SK-N-SH (cell line): ENCODE measurements at regions not wholly inside any gene's neighbourhood (a gene's known extent, or its start where the extent isn't known, plus 50 kb on each side); places are given as distances from the start of the nearest gene placed in this dataset.
A peak's percentile ranks its signal among the peaks of the same experiment; 100 is the strongest.

Experiments used
- CTCF ChIA-PET: fragments of 300-600, 350-600 bp; formaldehyde crosslinking; extraction: SDS; loops from one replicate; lab custom pipeline; 2021; lab: Yijun Ruan, JAX
- POLR2A ChIA-PET: fragments of 350-600 bp; sonication (Branson Sonifier 250); formaldehyde crosslinking; extraction: SDS; loops from one replicate; lab custom pipeline; 2020; ENCODE audit warnings: antibody characterized with exemption, inconsistent platforms; lab: Yijun Ruan, JAX
- DNase-seq: peaks from one replicate; pipeline ENCODE4 v3.0.0; 2012
- H2AFZ ChIP-seq: fragments of 200-600 bp; sonication (generic); 2 replicates; pipeline ENCODE4 v1.8.1; 2016; ENCODE audit warnings: antibody characterized with exemption, mild to moderate bottlenecking, low read depth
- H3F3A ChIP-seq: fragments of 200-600 bp; sonication (generic); replicated peaks from 2 replicates; pipeline ENCODE3; 2016; ENCODE audit warnings: antibody characterized with exemption, mild to moderate bottlenecking; ENCODE audit not compliant: insufficient read depth
- H3K27ac ChIP-seq, 2 experiments: fragments of 200-500 bp in 1 of 2; fragments of 200-600 bp in 1 of 2; sonication (Bioruptor generic) in 1 of 2; sonication (generic), shearing (Covaris generic) in 1 of 2; 2 replicates each; pipeline versions ENCODE4 v1.5.1 to v1.6.1; 2014 to 2016; ENCODE audit warnings: low read depth in 2 of 2, inconsistent platforms in 1 of 2, low read length in 1 of 2, mild to moderate bottlenecking in 1 of 2, mixed read lengths in 1 of 2
- H3K27me3 ChIP-seq: fragments of 200-600 bp; sonication (generic), shearing (Covaris generic); 2 replicates; pipeline ENCODE4 v1.6.1; 2016; ENCODE audit warnings: mixed run types; ENCODE audit not compliant: insufficient read depth
- H3K36me3 ChIP-seq, 2 experiments: fragments of 200-500 bp in 1 of 2; fragments of 200-600 bp in 1 of 2; sonication (Bioruptor generic) in 1 of 2; sonication (generic) in 1 of 2; replicated peaks in 1 of 2; 2 replicates each; pipeline versions ENCODE3 to v1.5.1; 2014 to 2016; ENCODE audit warnings: low read length in 1 of 2, mild to moderate bottlenecking in 1 of 2; ENCODE audit not compliant: insufficient read depth in 2 of 2, control insufficient read depth in 1 of 2
- H3K4me1 ChIP-seq, 2 experiments: fragments of 200-500 bp in 1 of 2; fragments of 200-600 bp in 1 of 2; sonication (Bioruptor generic) in 1 of 2; sonication (generic), shearing (Covaris generic) in 1 of 2; 2 replicates each; pipeline versions ENCODE4 v1.5.1 to v1.6.1; 2014 to 2016; ENCODE audit warnings: low read depth in 1 of 2, low read length in 1 of 2, mixed run types in 1 of 2; ENCODE audit not compliant: insufficient read depth in 2 of 2, control insufficient read depth in 1 of 2
- H3K4me2 ChIP-seq: fragments of 200-600 bp; sonication (generic), shearing (Covaris generic); 2 replicates; pipeline ENCODE4 v1.6.1; 2017; ENCODE audit warnings: mixed run types
- H3K4me3 ChIP-seq, 2 experiments: fragments of 200-500 bp in 1 of 2; fragments of 200-600 bp in 1 of 2; sonication (Bioruptor generic) in 1 of 2; sonication (generic), shearing (Covaris generic) in 1 of 2; 2 replicates each; pipeline versions ENCODE4 v1.5.1 to v1.8.1; 2014 to 2016; ENCODE audit warnings: low read depth in 2 of 2, inconsistent platforms in 1 of 2, low read length in 1 of 2, mild to moderate bottlenecking in 1 of 2, mixed read lengths in 1 of 2, moderate library complexity in 1 of 2
- H3K79me2 ChIP-seq: fragments of 200-600 bp; sonication (generic); 2 replicates; pipeline ENCODE4 v1.8.1; 2017; ENCODE audit warnings: mild to moderate bottlenecking; ENCODE audit not compliant: insufficient read depth
- H3K9ac ChIP-seq: fragments of 200-600 bp; sonication (generic); 2 replicates; pipeline ENCODE4 v1.6.1; 2017; ENCODE audit warnings: mixed run types
- H3K9me2 ChIP-seq: fragments of 200-600 bp; sonication (generic); 2 replicates; pipeline ENCODE4 v1.6.1; 2017; ENCODE audit warnings: mixed run types
- H3K9me3 ChIP-seq: fragments of 200-600 bp; sonication (generic); 2 replicates; pipeline ENCODE4 v1.6.1; 2017; ENCODE audit warnings: mixed run types, mild to moderate bottlenecking, moderate library complexity
- H4K20me1 ChIP-seq: fragments of 200-600 bp; sonication (generic); 2 replicates; pipeline ENCODE4 v1.6.1; 2017; ENCODE audit warnings: mild to moderate bottlenecking, mixed run types; ENCODE audit not compliant: insufficient read depth
- CTCF ChIP-seq: fragments of 200-600 bp; sonication (generic); IDR thresholded peaks from 2 replicates; pipeline ENCODE4 v1.6.1; 2017; ENCODE audit warnings: antibody characterized with exemption, mild to moderate bottlenecking, moderate library complexity
- EP300 ChIP-seq, 2 experiments: IDR thresholded peaks; 2 replicates each; pipeline versions ENCODE4 v1.4.0 to v1.6.1; 2012; ENCODE audit warnings: borderline replicate concordance in 1 of 2, low read depth in 1 of 2, low read length in 1 of 2
- IRF3 ChIP-seq: fragments of 150-350 bp; IDR thresholded peaks from 2 replicates; pipeline ENCODE4 v1.6.1; 2016; ENCODE audit warnings: mild to moderate bottlenecking, low read depth, low read length
- JUND ChIP-seq: IDR thresholded peaks from 2 replicates; pipeline ENCODE4 v1.4.0; 2012
- MEF2A ChIP-seq: IDR thresholded peaks from 2 replicates; pipeline ENCODE4 v1.4.0; 2012; ENCODE audit warnings: low read depth, borderline replicate concordance
- POLR2AphosphoS5 ChIP-seq: IDR thresholded peaks from 2 replicates; pipeline ENCODE4 v1.6.1; 2012; ENCODE audit warnings: low read depth, low read length
- RAD21 ChIP-seq: IDR thresholded peaks from 2 replicates; pipeline ENCODE4 v1.6.1; 2012; ENCODE audit warnings: mild to moderate bottlenecking, low read length
- TCF12 ChIP-seq: IDR thresholded peaks from 2 replicates; pipeline ENCODE4 v1.4.0; 2012
- USF1 ChIP-seq: IDR thresholded peaks from 2 replicates; pipeline ENCODE4 v1.4.0; 2012; ENCODE audit warnings: low read depth, borderline replicate concordance
- USF2 ChIP-seq: fragments of 150-350 bp; IDR thresholded peaks from 2 replicates; pipeline ENCODE4 v1.6.1; 2017; ENCODE audit warnings: antibody characterized with exemption, low read length, low read depth, borderline replicate concordance
- YY1 ChIP-seq: IDR thresholded peaks from 2 replicates; pipeline ENCODE4 v1.4.0; 2012; ENCODE audit warnings: low read depth, mild to moderate bottlenecking
- ZBTB33 ChIP-seq: IDR thresholded peaks from 2 replicates; pipeline ENCODE4 v1.4.0; 2012; ENCODE audit warnings: low read depth, borderline replicate concordance
- WGBS: methylation state at CpG from one replicate; pipeline ENCODE4 v1.1.6; 2017; ENCODE audit warnings: low lambda C conversion rate; 5-methylcytosine and 5-hydroxymethylcytosine counted together

GRCh38 chr10:3876350-3876962 lies 91.4 kb upstream of the KLF6 start:
- H3K4me1 ChIP-seq: peaks cover 0 to 12% of the 10 kb centered on the region in 2 experiments; a peak in 1 of 4 replicates
- no peaks in the 10 kb centered on the region for H3F3A ChIP-seq
- ChIA-PET CTCF (no interaction called here), POLR2A (no interaction called here)
- TF ChIP-seq CTCF (no peak), MEF2A (no peak), USF2 (no peak), YY1 (no peak), TCF12 (no peak), JUND (0 out of 2 replicates have a peak, but pooled peaks have one; percentile 6), IRF3 (no peak), USF1 (no peak)
- H2AFZ ChIP-seq: no peak overlapping the region
- H3K9ac ChIP-seq: no peak overlapping the region
- no peaks in the 10 kb centered on the region for H4K20me1 ChIP-seq
- H3K4me3 ChIP-seq: no peak overlapping the region
- H3K27me3 ChIP-seq: no peaks in the 10 kb centered on the region
- no peaks in the 10 kb centered on the region for H3K36me3 ChIP-seq
- peak overlapping the region in 1 of 2 experiments; percentile 57; a peak in 1 of 4 replicates for H3K27ac ChIP-seq
- DNase-seq: no peak
- WGBS: 65% methylated on average over 6 of the region's 8 CpGs
- no peaks in the 10 kb centered on the region for H3K9me2 ChIP-seq
- no peaks in the 10 kb centered on the region for H3K9me3 ChIP-seq
- H3K79me2 ChIP-seq: no peaks in the 10 kb centered on the region
- no peak overlapping the region for H3K4me2 ChIP-seq

- TF ChIP-seq POLR2AphosphoS5 (no peak), RAD21 (no peak), ZBTB33 (no peak), EP300 (IDR thresholded peaks at IDR 0.05; ENCODE audit: borderline replicate concordance in 1 of 2, low read depth in 1 of 2, low read length in 1 of 2) (no peak)
- Histone ChIP-seq H3K27me3 (no peaks in the 10 kb centered on the region), H3K9me2 (no peaks in the 10 kb centered on the region), H3K9me3 (no peaks in the 10 kb centered on the region), H3K79me2 (no peaks in the 10 kb centered on the region), H2AFZ (no peak overlapping the region), H3K27ac (no peak overlapping the region), H3K4me2 (no peak overlapping the region), H3K9ac (no peak overlapping the region), H3K4me3 (no peak overlapping the region), H4K20me1 (no peaks in the 10 kb centered on the region), H3K4me1 (peaks cover 0 to 12% of the 10 kb centered on the region in 2 experiments; a peak in 1 of 4 replicates), H3K36me3 (no peaks in the 10 kb centered on the region), H3F3A (no peaks in the 10 kb centered on the region)
- ChIA-PET POLR2A (no interaction called here), CTCF (no interaction called here)
- 87% methylated on average over 3 of the region's 3 CpGs for WGBS
- no peak for DNase-seq
Measured at GRCh38 chr10:3875842-3876235, 90.8 kb upstream of the KLF6 start.
